Loucy (cell line): ENCODE measurements at regions not wholly inside any gene's neighbourhood (a gene's known extent, or its start where the extent isn't known, plus 50 kb on each side); places are given as distances from the start of the nearest gene placed in this dataset.

Source experiments
- H2AFZ ChIP-seq: fragments of 200-600 bp; sonication (generic); 2 replicates; pipeline ENCODE4 v1.6.0; 2016; ENCODE audit warnings: antibody characterized with exemption, mild to moderate bottlenecking, low read length, moderate library complexity
- H3F3A ChIP-seq: fragments of 200-600 bp; 2 replicates; pipeline ENCODE4 v1.6.0; 2016; ENCODE audit warnings: antibody characterized with exemption, low read depth, mild to moderate bottlenecking
- H3K27me3 ChIP-seq: fragments of 200-600 bp; sonication (generic); 2 replicates; pipeline ENCODE4 v1.6.1; 2014; ENCODE audit warnings: low read length, mild to moderate bottlenecking; ENCODE audit not compliant: insufficient read depth, poor library complexity, severe bottlenecking
- H3K36me3 ChIP-seq: fragments of 200-600 bp; sonication (generic); 2 replicates; pipeline ENCODE4 v1.6.1; 2016; ENCODE audit warnings: low read length; ENCODE audit not compliant: insufficient read depth
- H3K4me1 ChIP-seq: fragments of 200-600 bp; sonication (generic); 2 replicates; pipeline ENCODE4 v1.5.1; 2014; ENCODE audit warnings: low read length, mild to moderate bottlenecking; ENCODE audit not compliant: insufficient read depth, poor library complexity, severe bottlenecking
- H3K4me2 ChIP-seq: fragments of 200-600 bp; sonication (generic); 2 replicates; pipeline ENCODE4 v1.6.0; 2014; ENCODE audit warnings: antibody characterized with exemption, low read length, low read depth, mild to moderate bottlenecking; ENCODE audit not compliant: poor library complexity, severe bottlenecking
- H3K4me3 ChIP-seq: fragments of 200-600 bp; sonication (generic); 2 replicates; pipeline ENCODE4 v1.5.1; 2014; ENCODE audit warnings: low read length, mild to moderate bottlenecking, mixed read lengths; ENCODE audit not compliant: poor library complexity, severe bottlenecking
- H3K79me2 ChIP-seq: fragments of 200-600 bp; sonication (generic); 2 replicates; pipeline ENCODE4 v1.6.1; 2014; ENCODE audit warnings: low read length; ENCODE audit not compliant: insufficient read depth
- H3K9ac ChIP-seq: fragments of 200-600 bp; sonication (generic); 2 replicates; pipeline ENCODE4 v1.6.0; 2014; ENCODE audit warnings: mild to moderate bottlenecking, low read depth, low read length, moderate library complexity; ENCODE audit not compliant: poor library complexity, severe bottlenecking
- H3K9me2 ChIP-seq: fragments of 200-600 bp; sonication (generic); replicated peaks from 2 replicates; pipeline ENCODE4 v1.6.1; 2016; ENCODE audit warnings: low read depth, low read length, mixed read lengths
- H3K9me3 ChIP-seq: fragments of 200-600 bp; sonication (generic); 2 replicates; pipeline ENCODE4 v1.6.1; 2014; ENCODE audit warnings: mild to moderate bottlenecking, antibody characterized with exemption, low read length, low read depth; ENCODE audit not compliant: insufficient read depth
- H4K20me1 ChIP-seq: fragments of 200-600 bp; sonication (generic); 2 replicates; pipeline ENCODE4 v1.6.0; 2014; ENCODE audit warnings: antibody characterized with exemption, low read length, mild to moderate bottlenecking; ENCODE audit not compliant: insufficient read depth, poor library complexity, severe bottlenecking
- CTCF ChIP-seq: fragments of 200-600 bp; sonication (generic); conservative IDR thresholded peaks from 2 replicates; pipeline ENCODE4 v1.5.1; 2014; ENCODE audit warnings: mild to moderate bottlenecking, antibody characterized with exemption, low read length
- EZH2phosphoT487 ChIP-seq: fragments of 200-600 bp; IDR thresholded peaks from 2 replicates; pipeline ENCODE4 v1.6.1; 2018; ENCODE audit warnings: antibody characterized with exemption, mild to moderate bottlenecking, moderate library complexity, borderline replicate concordance

DNA sequence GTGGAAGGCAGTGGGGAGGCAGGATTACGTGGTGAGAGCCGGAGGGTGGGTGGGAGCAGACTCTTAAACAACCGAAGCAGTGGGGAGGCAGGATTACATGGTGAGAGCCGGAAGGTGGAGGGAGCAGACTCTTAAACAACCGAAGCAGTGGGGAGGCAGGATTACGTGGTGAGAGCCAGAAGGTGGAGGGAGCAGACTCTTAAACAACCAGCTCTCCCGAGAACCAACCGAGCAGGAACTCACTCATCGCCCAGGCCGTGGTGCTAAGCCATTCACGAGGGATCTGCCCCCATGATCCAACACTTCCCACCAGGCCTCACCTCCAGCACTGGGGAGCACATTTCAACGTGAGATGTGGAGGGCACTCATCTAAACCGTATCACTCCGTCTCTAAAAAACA, 87.7 kb downstream of the RTP5 start:
- no peak for TF ChIP-seq EZH2phosphoT487
- no peak for TF ChIP-seq CTCF
- Histone ChIP-seq H3F3A (no peaks in the 10 kb centered on the region), H3K4me2 (no peak overlapping the region), H3K4me3 (no peak overlapping the region), H3K27me3 (no peaks in the 10 kb centered on the region), H4K20me1 (no peaks in the 10 kb centered on the region), H3K4me1 (peaks cover 34% of the 10 kb centered on the region), H3K79me2 (no peaks in the 10 kb centered on the region), H3K36me3 (no peaks in the 10 kb centered on the region), H2AFZ (no peak overlapping the region), H3K9me3 (no peaks in the 10 kb centered on the region), H3K9ac (no peak overlapping the region), H3K9me2 (no peaks in the 10 kb centered on the region)

- Histone ChIP-seq H3K4me3 (no peak overlapping the region), H3K27me3 (no peaks in the 10 kb centered on the region)
Observed at GRCh38 chr2:241958818-241959545, 89.5 kb downstream of the RTP5 start.

GRCh38 chr2:241959751-241960269, 90.3 kb downstream of the RTP5 start:
- no peaks in the 10 kb centered on the region for H3K79me2 ChIP-seq
- H3K36me3 ChIP-seq, result no peaks in the 10 kb centered on the region
- H3K4me3 ChIP-seq, result no peak overlapping the region
- no peak overlapping the region for H2AFZ ChIP-seq
- TF ChIP-seq EZH2phosphoT487 (no peak), CTCF (no peak)
- H3K9me3 ChIP-seq, result no peaks in the 10 kb centered on the region
- no peak overlapping the region for H3K4me2 ChIP-seq
- H3K27me3 ChIP-seq, result no peaks in the 10 kb centered on the region
- H3F3A ChIP-seq, result no peaks in the 10 kb centered on the region
- H3K9ac ChIP-seq, result no peak overlapping the region
- H3K4me1 ChIP-seq, result peaks cover 44% of the 10 kb centered on the region
- no peaks in the 10 kb centered on the region for H3K9me2 ChIP-seq
- no peaks in the 10 kb centered on the region for H4K20me1 ChIP-seq

More at GRCh38 chr2:241958818-241959545, 89.5 kb downstream of the RTP5 start:
- no peak overlapping the region for H2AFZ ChIP-seq
- H3K9me3 ChIP-seq, result no peaks in the 10 kb centered on the region
- H3K4me1 ChIP-seq, result peaks cover 40% of the 10 kb centered on the region
- no peak overlapping the region for H3K4me2 ChIP-seq
- TF ChIP-seq CTCF (no peak), EZH2phosphoT487 (no peak)
- no peaks in the 10 kb centered on the region for H3K79me2 ChIP-seq
- no peaks in the 10 kb centered on the region for H3K9me2 ChIP-seq
- H4K20me1 ChIP-seq, result no peaks in the 10 kb centered on the region
- H3K36me3 ChIP-seq, result no peaks in the 10 kb centered on the region
- no peaks in the 10 kb centered on the region for H3F3A ChIP-seq
- no peak overlapping the region for H3K9ac ChIP-seq
